ENCODE measurements at regions not wholly inside any gene's neighbourhood (a gene's known extent, or its start where the extent isn't known, plus 50 kb on each side); places are given as distances from the start of the nearest gene placed in this dataset.

- no peak overlapping the region for H3K9ac ChIP-seq (ENCODE audit: insufficient read depth in 1 of 2, low read length in 2 of 2)
- no peak for DNase-seq
- no peaks in the 10 kb centered on the region for H3K4me1 ChIP-seq (ENCODE audit: control insufficient read depth in 5 of 5, insufficient read depth in 5 of 5, low read length in 5 of 5)
- H3K4me3 ChIP-seq = no peak overlapping the region
- 89 to 91% methylated on average over 2 of the region's 2 CpGs for WGBS, 2 donors
- TF ChIP-seq, protein P1, sequence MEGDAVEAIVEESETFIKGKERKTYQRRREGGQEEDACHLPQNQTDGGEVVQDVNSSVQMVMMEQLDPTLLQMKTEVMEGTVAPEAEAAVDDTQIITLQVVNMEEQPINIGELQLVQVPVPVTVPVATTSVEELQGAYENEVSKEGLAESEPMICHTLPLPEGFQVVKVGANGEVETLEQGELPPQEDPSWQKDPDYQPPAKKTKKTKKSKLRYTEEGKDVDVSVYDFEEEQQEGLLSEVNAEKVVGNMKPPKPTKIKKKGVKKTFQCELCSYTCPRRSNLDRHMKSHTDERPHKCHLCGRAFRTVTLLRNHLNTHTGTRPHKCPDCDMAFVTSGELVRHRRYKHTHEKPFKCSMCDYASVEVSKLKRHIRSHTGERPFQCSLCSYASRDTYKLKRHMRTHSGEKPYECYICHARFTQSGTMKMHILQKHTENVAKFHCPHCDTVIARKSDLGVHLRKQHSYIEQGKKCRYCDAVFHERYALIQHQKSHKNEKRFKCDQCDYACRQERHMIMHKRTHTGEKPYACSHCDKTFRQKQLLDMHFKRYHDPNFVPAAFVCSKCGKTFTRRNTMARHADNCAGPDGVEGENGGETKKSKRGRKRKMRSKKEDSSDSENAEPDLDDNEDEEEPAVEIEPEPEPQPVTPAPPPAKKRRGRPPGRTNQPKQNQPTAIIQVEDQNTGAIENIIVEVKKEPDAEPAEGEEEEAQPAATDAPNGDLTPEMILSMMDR (IDR thresholded peaks at IDR 0.05; ENCODE audit: control extremely low read depth, extremely low read depth) = no peak
- ATAC-seq (ENCODE audit: insufficient read depth, low FRiP score) = no peak
- H3K27me3 ChIP-seq (ENCODE audit: control insufficient read depth in 3 of 3, insufficient read depth in 3 of 3, low read length in 2 of 3) = no peaks in the 10 kb centered on the region
- H3K9me3 ChIP-seq (ENCODE audit: control insufficient read depth in 4 of 4, insufficient read depth in 3 of 4, low read length in 3 of 4) = no peaks in the 10 kb centered on the region
- H3K36me3 ChIP-seq (ENCODE audit: control insufficient read depth in 4 of 4, insufficient read depth in 4 of 4, low read length in 4 of 4) = no peaks in the 10 kb centered on the region
- no peak overlapping the region for H3K27ac ChIP-seq (ENCODE audit: low read depth in 1 of 2, low read length in 1 of 2)
Observed at GRCh38 chr7:10592604-10593003, 381.1 kb upstream of the PHF14 start.

DNA sequence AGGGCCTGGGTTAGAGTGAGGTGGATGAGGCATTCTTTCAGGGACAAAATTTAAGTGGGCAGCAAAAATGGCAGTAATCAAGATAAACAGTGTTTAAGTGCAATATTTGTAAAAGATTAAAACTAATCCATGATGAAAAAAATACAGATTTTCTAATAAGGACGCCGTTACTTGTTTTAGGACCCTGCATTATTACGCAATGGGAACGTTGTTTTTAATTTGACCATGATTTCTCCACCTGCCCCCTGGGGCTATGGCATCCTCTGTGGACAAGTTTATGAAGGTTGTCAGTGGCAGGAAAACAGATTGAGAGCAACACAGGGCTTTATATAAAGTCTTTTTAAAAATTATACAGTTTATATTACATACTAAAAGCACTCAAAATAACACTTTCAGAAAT lies 380.6 kb upstream of the PHF14 start:
- 80 to 94% methylated on average over 4 of the region's 4 CpGs for WGBS, 2 donors
- Histone ChIP-seq H3K9me3 (ENCODE audit: control insufficient read depth in 4 of 4, insufficient read depth in 3 of 4, low read length in 3 of 4) (no peaks in the 10 kb centered on the region), H3K36me3 (ENCODE audit: control insufficient read depth in 4 of 4, insufficient read depth in 4 of 4, low read length in 4 of 4) (no peaks in the 10 kb centered on the region), H3K4me3 (no peak overlapping the region), H3K27me3 (ENCODE audit: control insufficient read depth in 3 of 3, insufficient read depth in 3 of 3, low read length in 2 of 3) (no peaks in the 10 kb centered on the region), H3K9ac (ENCODE audit: insufficient read depth in 1 of 2, low read length in 2 of 2) (no peak overlapping the region), H3K4me1 (ENCODE audit: control insufficient read depth in 5 of 5, insufficient read depth in 5 of 5, low read length in 5 of 5) (no peaks in the 10 kb centered on the region), H3K27ac (ENCODE audit: low read depth in 1 of 2, low read length in 1 of 2) (no peak overlapping the region)
- ATAC-seq (ENCODE audit: insufficient read depth, low FRiP score) = no peak
- TF ChIP-seq, protein P1 (IDR thresholded peaks at IDR 0.05; ENCODE audit: control extremely low read depth, extremely low read depth) = no peak
- no peak for DNase-seq

DNA sequence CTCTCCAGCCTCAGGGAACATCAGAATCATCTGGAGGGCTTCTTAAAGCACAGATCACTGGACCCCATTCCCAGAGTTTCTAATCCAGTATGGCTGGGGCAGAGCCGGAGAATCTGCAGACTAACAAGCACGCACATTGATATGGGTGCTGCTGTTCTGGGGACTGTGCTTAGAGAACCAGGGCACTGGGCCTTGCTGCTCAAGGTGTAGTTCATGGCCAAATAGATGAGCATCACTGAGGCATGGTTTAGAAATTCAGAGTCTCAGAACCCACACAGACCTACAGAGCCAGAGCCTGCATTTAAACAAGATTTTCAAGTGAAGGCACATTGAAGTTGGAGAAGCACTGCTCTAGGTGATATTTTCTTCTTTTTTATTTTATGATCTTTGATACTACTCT lies 376.8 kb upstream of the PHF14 start:
- Histone ChIP-seq H3K9ac (ENCODE audit: insufficient read depth in 1 of 2, low read length in 2 of 2) (no peak overlapping the region), H3K4me3 (no peak overlapping the region), H3K27me3 (ENCODE audit: control insufficient read depth in 3 of 3, insufficient read depth in 3 of 3, low read length in 2 of 3) (no peaks in the 10 kb centered on the region), H3K36me3 (ENCODE audit: control insufficient read depth in 4 of 4, insufficient read depth in 4 of 4, low read length in 4 of 4) (no peaks in the 10 kb centered on the region), H3K27ac (ENCODE audit: low read depth in 1 of 2, low read length in 1 of 2) (no peak overlapping the region), H3K4me1 (ENCODE audit: control insufficient read depth in 5 of 5, insufficient read depth in 5 of 5, low read length in 5 of 5) (no peaks in the 10 kb centered on the region), H3K9me3 (ENCODE audit: control insufficient read depth in 4 of 4, insufficient read depth in 3 of 4, low read length in 3 of 4) (peaks cover 0 to 2% (median 0%) of the 10 kb centered on the region in 4 donors)
- no peak for DNase-seq
- 94 to 97% methylated on average over 2 of the region's 2 CpGs for WGBS, 2 donors
- TF ChIP-seq, protein P1 (IDR thresholded peaks at IDR 0.05; ENCODE audit: control extremely low read depth, extremely low read depth) = no peak
- ATAC-seq (ENCODE audit: insufficient read depth, low FRiP score) = no peak

- DNase-seq = no peak
- H3K9me3 ChIP-seq (ENCODE audit: control insufficient read depth in 4 of 4, insufficient read depth in 3 of 4, low read length in 3 of 4) = peaks cover 0 to 2% (median 0%) of the 10 kb centered on the region in 4 donors
- no peak for ATAC-seq (ENCODE audit: insufficient read depth, low FRiP score)
- no peak overlapping the region for H3K27ac ChIP-seq (ENCODE audit: low read depth in 1 of 2, low read length in 1 of 2)
- H3K4me1 ChIP-seq (ENCODE audit: control insufficient read depth in 5 of 5, insufficient read depth in 5 of 5, low read length in 5 of 5) = no peaks in the 10 kb centered on the region
- no peak overlapping the region for H3K4me3 ChIP-seq
- H3K27me3 ChIP-seq (ENCODE audit: control insufficient read depth in 3 of 3, insufficient read depth in 3 of 3, low read length in 2 of 3) = no peaks in the 10 kb centered on the region
- H3K36me3 ChIP-seq (ENCODE audit: control insufficient read depth in 4 of 4, insufficient read depth in 4 of 4, low read length in 4 of 4) = no peaks in the 10 kb centered on the region
- TF ChIP-seq, protein P1 (IDR thresholded peaks at IDR 0.05; ENCODE audit: control extremely low read depth, extremely low read depth) = no peak
- H3K9ac ChIP-seq (ENCODE audit: insufficient read depth in 1 of 2, low read length in 2 of 2) = no peak overlapping the region
Observed at GRCh38 chr7:10604128-10604527, 369.5 kb upstream of the PHF14 start.
